ENCODE measurements at regions not wholly inside any gene's neighbourhood (a gene's known extent, or its start where the extent isn't known, plus 50 kb on each side); places are given as distances from the start of the nearest gene placed in this dataset.

DNA sequence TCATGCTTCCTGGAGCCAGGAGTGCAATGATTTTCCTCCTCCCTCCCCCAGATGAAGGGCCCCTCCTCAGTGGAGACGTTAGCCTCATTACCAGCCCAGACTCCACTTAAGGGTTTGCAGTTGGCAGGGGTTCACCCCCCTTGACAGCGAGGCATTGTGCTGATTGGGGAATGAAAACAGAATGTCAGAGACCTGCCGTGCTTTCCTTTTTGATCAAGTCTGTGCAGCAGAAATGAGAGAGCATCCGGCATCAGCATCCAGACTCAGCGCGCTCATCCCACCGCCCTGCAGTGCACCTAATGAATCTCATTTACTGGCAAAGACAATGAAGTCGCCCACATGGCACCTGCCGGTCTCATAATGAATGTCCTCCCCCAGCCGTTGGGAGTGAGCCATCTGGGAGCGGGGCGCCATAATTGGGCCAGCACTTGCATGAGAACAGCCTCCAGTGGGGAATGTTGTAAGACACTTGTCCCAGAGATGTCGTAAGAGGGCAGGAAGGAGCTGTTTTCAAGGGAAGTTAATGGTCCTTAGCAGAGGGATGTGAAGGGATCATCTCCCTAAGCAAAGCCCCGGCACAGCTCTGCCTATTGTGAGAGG is 98.3 kb upstream of the UQCRFS1 start:
- Mint-ChIP-seq H3K4me3 (no peak overlapping the region), H3K36me3 (ENCODE audit: low read depth) (no peaks in the 10 kb centered on the region)
- intact Hi-C loops (cut with micrococcal nuclease), result no loop called here

DNA sequence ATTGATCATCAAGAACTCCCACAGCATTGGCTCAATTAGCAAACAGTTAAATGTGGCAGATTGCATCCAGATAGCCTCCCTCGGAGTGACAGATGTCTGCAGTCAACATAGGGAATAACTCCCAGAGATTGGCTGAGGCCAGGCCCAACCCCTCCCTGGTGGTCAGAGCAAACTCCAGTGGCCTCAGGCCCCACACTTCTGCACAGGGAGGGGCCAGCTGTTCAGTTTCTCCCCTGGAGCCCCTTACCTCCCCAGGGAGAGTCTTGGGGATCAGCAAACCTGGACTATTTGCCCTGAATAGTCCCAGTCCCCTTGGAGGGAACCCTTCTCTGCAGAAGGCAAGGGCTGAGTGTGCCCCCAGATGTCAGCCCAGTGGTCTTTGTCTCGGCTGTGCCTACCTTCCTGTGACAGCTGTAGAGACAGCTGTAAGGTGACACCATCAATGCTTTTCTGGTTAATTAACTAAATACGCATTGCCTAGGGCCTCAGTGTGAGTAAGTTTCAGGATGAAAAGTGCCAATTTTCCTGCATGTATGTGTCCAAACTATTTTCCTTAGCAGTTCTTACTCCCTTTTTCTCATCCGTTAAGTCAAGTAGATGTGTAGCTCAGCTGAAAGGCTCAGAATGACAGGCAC is 102.7 kb upstream of the UQCRFS1 start:
- Mint-ChIP-seq H3K9me3 (no peaks in the 10 kb centered on the region), H3K27me3 (ENCODE audit: low read depth) (peaks cover 12% of the 10 kb centered on the region), H3K4me1 (ENCODE audit: low read depth) (no peaks in the 10 kb centered on the region), H3K27ac (no peak overlapping the region), H3K4me3 (no peak overlapping the region), H3K36me3 (ENCODE audit: low read depth) (no peaks in the 10 kb centered on the region)
- no peak for DNase-seq
- intact Hi-C loops (cut with micrococcal nuclease), result no loop called here
- CTCF ChIA-PET, result no interaction called here

More for the DNA sequence above, 98.3 kb upstream of the UQCRFS1 start:
- H3K27me3 Mint-ChIP-seq (ENCODE audit: low read depth), result peaks cover 25% of the 10 kb centered on the region
- no peaks in the 10 kb centered on the region for H3K4me1 Mint-ChIP-seq (ENCODE audit: low read depth)
- CTCF ChIA-PET, result no interaction called here
- DNase-seq, result no peak
- H3K9me3 Mint-ChIP-seq, result no peaks in the 10 kb centered on the region
- no peak overlapping the region for H3K27ac Mint-ChIP-seq

DNA sequence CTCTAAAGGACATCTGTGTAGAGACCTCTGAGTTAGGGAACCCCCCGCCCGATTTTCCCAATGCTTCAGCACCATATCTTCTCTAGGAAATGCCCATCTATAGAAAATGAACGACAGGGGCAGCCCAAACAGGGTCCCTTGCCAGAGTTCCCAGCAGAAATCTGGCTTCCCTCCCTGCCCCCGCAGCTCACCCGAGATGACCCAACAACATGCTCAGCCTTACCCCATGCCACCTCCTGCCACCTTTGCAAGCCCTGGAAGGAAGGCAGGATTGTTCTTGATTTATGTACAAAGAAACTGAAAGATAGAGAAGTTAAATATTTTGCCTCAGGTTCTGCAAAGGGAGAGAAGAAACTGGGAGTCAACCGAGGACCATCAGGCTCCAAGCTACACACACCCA is 105.6 kb upstream of the UQCRFS1 start:
- Mint-ChIP-seq H3K4me3 (no peak overlapping the region), H3K4me1 (ENCODE audit: low read depth) (no peaks in the 10 kb centered on the region), H3K27ac (no peak overlapping the region), H3K27me3 (ENCODE audit: low read depth) (peaks cover 8% of the 10 kb centered on the region), H3K36me3 (ENCODE audit: low read depth) (no peaks in the 10 kb centered on the region), H3K9me3 (no peaks in the 10 kb centered on the region)
- CTCF ChIA-PET, result no interaction called here
- no peak for DNase-seq
- intact Hi-C loops (cut with micrococcal nuclease), result no loop called here

DNA sequence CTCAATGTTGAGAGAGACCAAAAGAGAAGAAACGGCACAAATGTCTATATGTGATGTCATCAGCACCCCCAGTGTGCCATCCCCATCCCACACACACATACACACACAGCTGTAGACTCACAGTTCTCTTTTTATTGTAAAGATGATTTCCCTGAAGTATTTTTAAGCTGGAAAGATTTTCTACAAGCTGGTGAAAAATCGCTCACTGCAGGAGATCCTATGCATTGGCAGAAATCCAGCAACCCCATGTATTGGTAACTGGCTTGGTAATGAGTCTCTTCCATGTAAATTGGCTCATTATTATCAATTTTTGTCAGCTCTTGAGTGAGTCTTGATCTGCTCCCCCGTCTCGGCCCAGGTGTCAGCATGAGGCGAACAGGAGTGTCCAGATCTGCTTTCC is 107.1 kb upstream of the UQCRFS1 start:
- intact Hi-C loops (cut with micrococcal nuclease), result no loop called here
- Mint-ChIP-seq H3K36me3 (ENCODE audit: low read depth) (no peaks in the 10 kb centered on the region), H3K4me3 (no peak overlapping the region), H3K9me3 (no peaks in the 10 kb centered on the region), H3K4me1 (ENCODE audit: low read depth) (no peaks in the 10 kb centered on the region), H3K27me3 (ENCODE audit: low read depth) (peaks cover 8% of the 10 kb centered on the region), H3K27ac (no peak overlapping the region)
- no peak for DNase-seq
- CTCF ChIA-PET, result no interaction called here

DNA sequence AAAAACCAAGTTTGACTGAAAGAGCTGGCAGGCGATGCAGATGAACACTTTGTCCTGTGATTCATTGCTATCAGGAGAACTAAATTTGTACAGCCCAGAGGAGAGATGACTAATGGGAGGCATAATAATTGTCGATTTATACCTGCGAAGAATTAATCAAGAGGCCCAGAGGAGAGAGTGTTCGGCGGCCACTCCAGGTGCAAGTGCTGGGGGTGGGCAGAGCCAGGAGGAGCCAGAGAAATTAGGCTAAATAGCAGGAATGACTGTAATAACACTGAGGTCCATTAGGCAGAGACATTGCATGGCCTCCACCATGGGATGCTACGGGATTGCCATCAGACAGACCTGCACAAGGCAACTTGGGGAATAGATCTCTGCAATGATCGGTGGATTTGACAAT is 107.7 kb upstream of the UQCRFS1 start:
- Mint-ChIP-seq H3K36me3 (ENCODE audit: low read depth) (no peaks in the 10 kb centered on the region), H3K4me1 (ENCODE audit: low read depth) (no peaks in the 10 kb centered on the region), H3K4me3 (no peak overlapping the region), H3K27me3 (ENCODE audit: low read depth) (peaks cover 6% of the 10 kb centered on the region), H3K9me3 (no peaks in the 10 kb centered on the region), H3K27ac (no peak overlapping the region)
- no peak for DNase-seq
- intact Hi-C loops (cut with micrococcal nuclease), result no loop called here
- CTCF ChIA-PET, result no interaction called here

DNA sequence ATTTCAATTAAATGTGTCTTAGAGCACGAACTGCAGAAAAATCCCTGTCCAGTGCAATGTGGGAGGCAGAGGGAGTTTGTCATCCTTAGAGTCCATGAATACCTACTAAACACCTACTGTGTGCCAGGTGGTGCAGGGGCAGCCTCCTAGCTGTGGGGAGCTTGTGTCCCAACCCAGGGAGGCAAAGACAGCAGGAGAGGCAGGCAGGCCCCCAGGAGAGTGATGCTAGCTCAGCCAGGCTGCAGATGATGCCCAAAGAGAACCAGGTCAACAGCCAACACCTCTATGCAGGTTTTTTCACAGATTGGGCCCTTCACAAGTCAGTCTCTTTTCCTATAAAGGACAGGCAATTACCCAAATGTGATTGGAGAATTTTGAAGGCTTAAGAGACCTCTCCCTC is 108.2 kb upstream of the UQCRFS1 start:
- no peak for DNase-seq
- intact Hi-C loops (cut with micrococcal nuclease), result no loop called here
- Mint-ChIP-seq H3K36me3 (ENCODE audit: low read depth) (no peaks in the 10 kb centered on the region), H3K9me3 (no peaks in the 10 kb centered on the region), H3K4me1 (ENCODE audit: low read depth) (no peaks in the 10 kb centered on the region), H3K4me3 (no peak overlapping the region), H3K27me3 (ENCODE audit: low read depth) (peaks cover 6% of the 10 kb centered on the region), H3K27ac (no peak overlapping the region)
- CTCF ChIA-PET, result no interaction called here

DNA sequence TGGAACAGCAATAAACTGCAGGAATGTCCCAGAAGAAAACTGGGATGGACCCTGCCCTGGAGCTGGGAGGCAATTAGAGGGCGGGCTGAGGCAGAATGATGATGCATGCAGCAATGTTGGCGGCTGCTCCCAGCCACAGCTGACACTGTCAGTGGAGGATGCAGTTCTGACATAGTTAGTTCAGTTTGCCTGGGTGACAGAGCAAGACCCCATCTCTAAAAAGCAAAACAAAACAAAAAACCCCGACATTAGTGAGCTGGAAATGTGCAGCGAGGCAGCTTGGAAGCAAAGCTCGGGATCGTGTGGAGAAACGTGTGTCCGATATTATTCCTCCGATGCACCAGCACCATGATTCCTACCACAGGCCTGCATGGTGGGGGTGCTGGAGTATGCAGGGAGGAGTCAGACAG is 110.1 kb upstream of the UQCRFS1 start:
- Mint-ChIP-seq H3K27me3 (ENCODE audit: low read depth) (peaks cover 6% of the 10 kb centered on the region), H3K27ac (no peak overlapping the region), H3K4me1 (ENCODE audit: low read depth) (no peaks in the 10 kb centered on the region), H3K9me3 (peaks cover 5% of the 10 kb centered on the region), H3K4me3 (no peak overlapping the region), H3K36me3 (ENCODE audit: low read depth) (no peaks in the 10 kb centered on the region)
- intact Hi-C loops (cut with micrococcal nuclease), result no loop called here
- CTCF ChIA-PET, result no interaction called here
- DNase-seq, result no peak

DNA sequence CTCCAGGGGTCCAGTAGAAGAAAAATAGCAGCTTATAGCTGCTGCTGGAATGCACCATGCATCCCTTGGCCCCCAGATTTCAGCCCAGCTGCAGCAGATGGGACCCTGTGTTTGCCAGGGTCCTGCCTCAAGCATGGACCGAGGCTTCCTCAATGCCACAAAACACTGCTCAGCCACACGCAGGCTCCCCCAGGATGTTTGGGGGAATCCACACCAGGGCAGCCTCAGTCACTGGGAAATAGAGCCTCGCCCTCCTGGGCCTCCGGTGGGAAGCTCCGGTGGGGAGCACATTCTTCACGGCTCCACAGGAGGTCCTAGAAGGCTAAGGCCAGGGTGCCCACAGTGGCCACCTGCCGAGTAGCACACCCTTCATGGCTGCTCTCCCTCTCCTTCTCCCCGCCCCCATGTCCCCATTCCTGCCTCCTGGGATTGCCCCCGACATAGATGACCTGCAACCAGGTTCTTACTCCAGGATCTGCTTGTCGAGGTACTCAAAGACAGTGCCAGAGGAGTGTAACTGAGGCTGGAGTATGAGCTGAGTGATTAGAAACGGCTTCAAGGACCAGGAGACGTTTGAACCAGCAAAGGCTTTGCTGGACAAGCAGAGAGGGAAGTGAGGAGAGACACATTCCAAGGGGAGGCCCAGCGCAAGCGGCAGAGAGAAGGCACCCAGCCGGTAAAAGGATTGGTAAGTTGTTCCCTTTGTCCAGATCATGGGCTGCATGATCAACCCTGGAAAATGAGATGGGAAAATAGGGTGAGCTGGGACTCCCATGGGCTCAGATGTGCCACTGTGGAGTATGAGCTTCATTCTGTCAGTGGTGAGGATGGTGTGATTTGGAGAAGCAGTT is 110.7 kb upstream of the UQCRFS1 start:
- no peak for DNase-seq
- CTCF ChIA-PET, result no interaction called here
- Mint-ChIP-seq H3K27me3 (ENCODE audit: low read depth) (peaks cover 6% of the 10 kb centered on the region), H3K36me3 (ENCODE audit: low read depth) (no peaks in the 10 kb centered on the region), H3K4me1 (ENCODE audit: low read depth) (no peaks in the 10 kb centered on the region), H3K27ac (no peak overlapping the region), H3K4me3 (no peak overlapping the region), H3K9me3 (peaks cover 10% of the 10 kb centered on the region)
- intact Hi-C loops (cut with micrococcal nuclease), result no loop called here

DNA sequence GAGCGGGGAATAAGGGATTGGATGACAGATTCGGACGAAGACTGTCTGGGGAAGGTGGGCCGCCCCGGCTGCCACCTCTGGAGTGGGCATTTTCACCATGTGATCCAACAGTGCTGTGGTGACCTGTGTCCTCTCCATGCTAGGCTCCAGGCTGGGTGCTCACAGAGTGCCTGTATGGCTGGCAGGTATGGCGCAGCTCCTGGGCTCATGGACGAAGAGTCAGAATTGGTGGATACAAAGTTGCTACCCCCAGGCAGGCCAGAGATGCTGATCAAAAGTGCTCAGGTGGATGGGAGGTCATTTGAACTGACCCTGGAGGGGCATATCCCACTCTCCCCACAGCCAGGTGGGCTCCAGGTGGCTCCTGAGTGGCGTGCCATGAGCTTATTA is 111.3 kb upstream of the UQCRFS1 start:
- no peak overlapping the region for H3K4me3 Mint-ChIP-seq
- CTCF ChIA-PET, result no interaction called here
- DNase-seq, result no peak
- intact Hi-C loops (cut with micrococcal nuclease), result no loop called here
- H3K9me3 Mint-ChIP-seq, result peaks cover 10% of the 10 kb centered on the region
- H3K27ac Mint-ChIP-seq, result no peak overlapping the region
- peaks cover 6% of the 10 kb centered on the region for H3K27me3 Mint-ChIP-seq (ENCODE audit: low read depth)
- H3K4me1 Mint-ChIP-seq (ENCODE audit: low read depth), result no peaks in the 10 kb centered on the region
- no peaks in the 10 kb centered on the region for H3K36me3 Mint-ChIP-seq (ENCODE audit: low read depth)

DNA sequence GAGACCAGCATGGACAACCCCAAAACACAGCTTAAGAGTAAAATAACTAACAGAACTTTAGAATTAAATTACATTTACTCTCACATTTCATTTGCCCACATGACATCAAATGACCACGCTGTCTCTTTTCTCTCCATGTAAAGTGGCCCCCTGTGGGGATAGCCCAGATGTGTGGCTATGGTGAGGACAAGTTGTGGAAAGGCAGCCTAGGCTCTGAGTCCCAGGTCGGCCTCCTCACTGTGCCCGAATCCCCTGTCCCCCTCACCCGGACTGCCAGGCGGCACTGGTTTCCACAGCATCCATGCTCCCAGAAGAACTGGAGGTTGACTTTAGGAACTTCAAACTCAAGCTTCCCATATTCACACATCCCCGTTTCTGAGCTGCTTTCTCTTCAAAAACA is 111.8 kb upstream of the UQCRFS1 start:
- intact Hi-C loops (cut with micrococcal nuclease), result no loop called here
- CTCF ChIA-PET, result no interaction called here
- no peak overlapping the region for H3K27ac Mint-ChIP-seq
- H3K9me3 Mint-ChIP-seq, result peaks cover 10% of the 10 kb centered on the region
- no peaks in the 10 kb centered on the region for H3K36me3 Mint-ChIP-seq (ENCODE audit: low read depth)
- no peaks in the 10 kb centered on the region for H3K4me1 Mint-ChIP-seq (ENCODE audit: low read depth)
- DNase-seq, result no peak
- peaks cover 6% of the 10 kb centered on the region for H3K27me3 Mint-ChIP-seq (ENCODE audit: low read depth)
- H3K4me3 Mint-ChIP-seq, result no peak overlapping the region

DNA sequence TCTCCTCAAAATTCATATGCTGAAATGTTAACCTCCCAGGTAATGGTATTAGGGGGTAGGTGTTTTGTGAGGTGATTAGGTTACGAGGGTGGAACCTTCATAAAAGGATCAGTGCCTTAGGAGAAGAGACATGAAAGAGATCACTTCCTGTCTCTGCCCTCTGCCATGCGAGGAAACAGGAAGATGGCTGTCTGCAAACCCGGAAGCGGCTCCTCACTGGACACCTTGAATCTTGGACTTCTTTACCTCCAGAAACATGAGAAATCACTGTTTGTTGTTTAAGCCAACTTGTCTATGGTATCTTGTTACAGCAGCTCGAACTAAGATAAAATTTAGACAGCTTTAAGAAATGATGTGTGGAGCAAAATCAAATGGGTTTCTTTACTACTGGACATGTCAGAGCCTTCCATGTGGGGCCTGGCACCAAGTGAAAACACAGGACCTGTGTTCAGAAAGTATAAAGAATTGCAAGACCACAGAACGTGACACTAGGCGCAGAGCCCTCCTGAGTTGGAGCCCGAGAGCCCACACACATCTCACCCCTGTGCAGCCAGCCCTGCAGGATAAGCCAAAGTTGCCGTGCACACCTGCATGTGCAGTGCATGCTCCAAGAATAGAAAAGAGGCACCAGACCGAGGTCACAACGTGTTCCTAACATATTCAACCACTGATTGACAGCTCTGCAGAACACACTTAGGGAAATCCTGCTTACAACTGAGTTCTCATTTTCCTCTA is 112.5 kb upstream of the UQCRFS1 start:
- Mint-ChIP-seq H3K4me1 (ENCODE audit: low read depth) (no peaks in the 10 kb centered on the region), H3K27me3 (ENCODE audit: low read depth) (peaks cover 4% of the 10 kb centered on the region), H3K27ac (no peak overlapping the region), H3K9me3 (peaks cover 10% of the 10 kb centered on the region), H3K4me3 (no peak overlapping the region), H3K36me3 (ENCODE audit: low read depth) (no peaks in the 10 kb centered on the region)
- CTCF ChIA-PET, result no interaction called here
- no peak for DNase-seq
- intact Hi-C loops (cut with micrococcal nuclease), result no loop called here

DNA sequence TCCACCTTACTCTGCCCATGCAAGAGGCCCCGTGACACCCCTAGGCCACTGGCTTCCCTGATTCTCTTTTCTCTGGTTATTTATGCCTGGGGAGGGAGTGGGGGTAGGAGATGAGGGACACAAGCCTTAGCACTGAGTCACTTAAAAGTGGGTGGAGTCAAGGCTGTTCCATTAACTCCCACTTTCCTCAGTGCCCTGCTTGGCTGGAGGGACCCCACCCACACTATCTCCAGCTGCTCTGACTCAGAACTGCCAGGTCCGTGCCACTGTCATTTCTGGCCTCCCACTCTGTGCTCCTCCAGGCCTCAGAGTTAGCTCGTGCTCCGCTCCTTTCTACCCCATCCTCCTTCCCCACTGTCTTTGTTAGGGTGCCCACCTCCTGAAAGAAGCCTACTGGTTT is 113.4 kb upstream of the UQCRFS1 start:
- intact Hi-C loops (cut with micrococcal nuclease), result no loop called here
- Mint-ChIP-seq H3K27ac (no peak overlapping the region), H3K4me1 (ENCODE audit: low read depth) (no peaks in the 10 kb centered on the region), H3K4me3 (no peak overlapping the region), H3K27me3 (ENCODE audit: low read depth) (no peaks in the 10 kb centered on the region), H3K9me3 (peaks cover 10% of the 10 kb centered on the region), H3K36me3 (ENCODE audit: low read depth) (no peaks in the 10 kb centered on the region)
- CTCF ChIA-PET, result no interaction called here
- no peak for DNase-seq
